ENCODE measurements at regions not wholly inside any gene's neighbourhood (a gene's known extent, or its start where the extent isn't known, plus 50 kb on each side); places are given as distances from the start of the nearest gene placed in this dataset.

DNA sequence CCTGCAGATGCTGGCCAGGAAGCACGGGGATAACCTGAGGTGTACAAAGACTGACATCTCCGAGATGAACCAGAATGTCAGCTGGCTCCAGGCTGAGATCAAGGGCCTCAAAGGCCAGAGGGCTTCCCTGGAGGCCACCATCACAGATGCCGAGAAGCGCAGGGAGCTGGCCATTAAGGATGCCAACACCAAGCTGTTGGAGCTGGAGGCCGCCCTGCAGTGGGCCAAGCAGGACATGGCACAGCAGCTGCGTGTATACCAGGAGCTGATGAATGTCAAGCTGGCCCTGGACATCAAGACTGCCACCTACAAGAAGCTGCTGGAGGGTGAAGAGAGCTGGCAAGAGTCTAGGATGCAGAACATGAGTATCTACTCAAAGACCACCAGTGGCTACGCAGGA, 380.0 kb upstream of the USP15 start:
- TF ChIP-seq, protein P1, sequence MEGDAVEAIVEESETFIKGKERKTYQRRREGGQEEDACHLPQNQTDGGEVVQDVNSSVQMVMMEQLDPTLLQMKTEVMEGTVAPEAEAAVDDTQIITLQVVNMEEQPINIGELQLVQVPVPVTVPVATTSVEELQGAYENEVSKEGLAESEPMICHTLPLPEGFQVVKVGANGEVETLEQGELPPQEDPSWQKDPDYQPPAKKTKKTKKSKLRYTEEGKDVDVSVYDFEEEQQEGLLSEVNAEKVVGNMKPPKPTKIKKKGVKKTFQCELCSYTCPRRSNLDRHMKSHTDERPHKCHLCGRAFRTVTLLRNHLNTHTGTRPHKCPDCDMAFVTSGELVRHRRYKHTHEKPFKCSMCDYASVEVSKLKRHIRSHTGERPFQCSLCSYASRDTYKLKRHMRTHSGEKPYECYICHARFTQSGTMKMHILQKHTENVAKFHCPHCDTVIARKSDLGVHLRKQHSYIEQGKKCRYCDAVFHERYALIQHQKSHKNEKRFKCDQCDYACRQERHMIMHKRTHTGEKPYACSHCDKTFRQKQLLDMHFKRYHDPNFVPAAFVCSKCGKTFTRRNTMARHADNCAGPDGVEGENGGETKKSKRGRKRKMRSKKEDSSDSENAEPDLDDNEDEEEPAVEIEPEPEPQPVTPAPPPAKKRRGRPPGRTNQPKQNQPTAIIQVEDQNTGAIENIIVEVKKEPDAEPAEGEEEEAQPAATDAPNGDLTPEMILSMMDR (conservative IDR thresholded peaks at IDR 0.05 in 1 of 2, IDR thresholded peaks at IDR 0.05 in 1 of 2; ENCODE audit: extremely low read depth in 1 of 2, insufficient read depth in 1 of 2, low read depth in 1 of 2, low read length in 2 of 2): no peak
- TF ChIP-seq EZH2 (IDR thresholded peaks at IDR 0.05; ENCODE audit: borderline replicate concordance, low read length): no peak

Measured in mammary epithelial cell (primary cell).